Activated CD8-positive, alpha-beta T cell treated with anti-CD3 and anti-CD28 coated beads for 36 hours (primary cell): ENCODE measurements at regions not wholly inside any gene's neighbourhood (a gene's known extent, or its start where the extent isn't known, plus 50 kb on each side); places are given as distances from the start of the nearest gene placed in this dataset.
"Not testable (repeated sequence)": the region's sequence is repeated elsewhere in the genome, so short reads cannot be mapped to it uniquely, and the experiment has no call there.

Experiments
- ATAC-seq: fragments of 200-7000 bp; cut with Tn5 transposase; one replicate; pipeline ENCODE4 v1.10.0; 2021; ENCODE audit warnings: mild to moderate bottlenecking, moderate library complexity
- CTCF ChIA-PET: fragments of 350-600 bp; sonication (Branson Sonifier 250); formaldehyde crosslinking; loops from one replicate; lab custom pipeline; 2021; ENCODE audit warnings: antibody characterized with exemption; lab: Charles Lee
- POLR2A ChIA-PET: fragments of 350-600 bp; sonication (Branson Sonifier 250); formaldehyde crosslinking; loops from one replicate; lab custom pipeline; 2021; ENCODE audit warnings: antibody characterized with exemption; lab: Charles Lee
- DNase-seq: peaks from one replicate; pipeline ENCODE4 v3.0.0-alpha.2; 2020
- H3K27ac Mint-ChIP-seq: one replicate; pipeline ENCODE4 v1.8.0; 2021; ENCODE audit warnings: mild to moderate bottlenecking, mixed read lengths
- H3K27me3 Mint-ChIP-seq: one replicate; pipeline ENCODE4 v1.8.0; 2021; ENCODE audit warnings: mixed read lengths
- H3K36me3 Mint-ChIP-seq: one replicate; pipeline ENCODE4 v1.8.0; 2021; ENCODE audit warnings: low read depth, mixed read lengths
- H3K4me1 Mint-ChIP-seq: one replicate; pipeline ENCODE4 v1.8.0; 2021; ENCODE audit warnings: low read depth, mixed read lengths
- H3K4me3 Mint-ChIP-seq: one replicate; pipeline ENCODE4 v1.8.0; 2021; ENCODE audit warnings: mild to moderate bottlenecking, moderate library complexity, mixed read lengths
- H3K9me3 Mint-ChIP-seq: one replicate; pipeline ENCODE4 v1.8.0; 2021; ENCODE audit warnings: mixed read lengths
- intact Hi-C: fragments of 100-400 bp; cut with micrococcal nuclease; formaldehyde crosslinking; loops from one replicate; pipeline ENCODE4 v1.10.0; 2022
- TF ChIP-seq, protein P1 (sequence below): fragments of 200-600 bp; IDR thresholded peaks from one replicate; pipeline ENCODE4 v1.8.0; 2022; ENCODE audit warnings: antibody characterized with exemption, mild to moderate bottlenecking

DNA sequence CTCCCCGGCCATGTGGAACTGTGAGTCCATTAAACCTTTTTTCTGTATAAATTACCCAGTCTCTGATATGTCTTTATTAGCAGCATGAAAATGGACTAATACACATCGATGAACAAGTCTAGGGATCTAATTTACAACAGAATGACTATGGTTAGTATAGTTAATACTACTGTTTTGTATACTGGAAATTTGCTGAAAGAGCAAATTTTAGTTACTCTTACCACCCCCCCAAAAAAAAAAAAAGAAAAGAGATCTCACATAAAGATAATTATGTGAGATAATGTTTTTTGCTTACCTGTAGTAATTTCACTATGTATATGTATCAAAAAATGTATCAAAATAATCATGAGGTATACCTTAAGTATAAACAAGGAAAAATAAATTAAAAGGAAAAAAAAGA is 199.5 kb upstream of the GRM3 start:
- Mint-ChIP-seq H3K27ac (no peak overlapping the region), H3K27me3 (no peaks in the 10 kb centered on the region), H3K36me3 (no peaks in the 10 kb centered on the region), H3K9me3 (peaks cover 4% of the 10 kb centered on the region), H3K4me3 (no peak overlapping the region), H3K4me1 (no peaks in the 10 kb centered on the region)
- CTCF ChIA-PET, result no interaction called here
- POLR2A ChIA-PET, result no interaction called here
- TF ChIP-seq, protein P1, sequence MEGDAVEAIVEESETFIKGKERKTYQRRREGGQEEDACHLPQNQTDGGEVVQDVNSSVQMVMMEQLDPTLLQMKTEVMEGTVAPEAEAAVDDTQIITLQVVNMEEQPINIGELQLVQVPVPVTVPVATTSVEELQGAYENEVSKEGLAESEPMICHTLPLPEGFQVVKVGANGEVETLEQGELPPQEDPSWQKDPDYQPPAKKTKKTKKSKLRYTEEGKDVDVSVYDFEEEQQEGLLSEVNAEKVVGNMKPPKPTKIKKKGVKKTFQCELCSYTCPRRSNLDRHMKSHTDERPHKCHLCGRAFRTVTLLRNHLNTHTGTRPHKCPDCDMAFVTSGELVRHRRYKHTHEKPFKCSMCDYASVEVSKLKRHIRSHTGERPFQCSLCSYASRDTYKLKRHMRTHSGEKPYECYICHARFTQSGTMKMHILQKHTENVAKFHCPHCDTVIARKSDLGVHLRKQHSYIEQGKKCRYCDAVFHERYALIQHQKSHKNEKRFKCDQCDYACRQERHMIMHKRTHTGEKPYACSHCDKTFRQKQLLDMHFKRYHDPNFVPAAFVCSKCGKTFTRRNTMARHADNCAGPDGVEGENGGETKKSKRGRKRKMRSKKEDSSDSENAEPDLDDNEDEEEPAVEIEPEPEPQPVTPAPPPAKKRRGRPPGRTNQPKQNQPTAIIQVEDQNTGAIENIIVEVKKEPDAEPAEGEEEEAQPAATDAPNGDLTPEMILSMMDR, result no peak
- DNase-seq (no peak), ATAC-seq (no peak)
- intact Hi-C loops, result no loop called here

DNA sequence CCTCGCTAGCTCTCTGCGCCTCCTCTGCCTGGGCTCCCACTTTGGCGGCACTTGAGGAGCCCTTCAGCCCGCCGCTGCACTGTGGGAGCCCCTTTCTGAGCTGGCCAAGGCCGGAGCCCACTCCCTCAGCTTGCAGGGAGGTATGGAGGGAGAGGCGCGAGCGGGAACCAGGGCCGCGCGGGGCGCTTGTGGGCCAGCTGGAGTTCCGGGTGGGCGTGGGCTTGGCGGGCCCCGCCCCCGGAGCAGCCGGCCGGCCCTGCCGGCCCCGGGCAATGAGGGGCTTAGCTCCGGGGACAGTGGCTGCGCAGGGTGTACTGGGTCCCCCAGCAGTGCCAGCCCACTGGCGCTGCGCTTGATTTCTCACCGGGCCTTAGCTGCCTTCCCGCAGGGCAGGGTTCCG is 203.3 kb upstream of the GRM3 start:
- H3K4me3 Mint-ChIP-seq, result not testable (repeated sequence)

DNA sequence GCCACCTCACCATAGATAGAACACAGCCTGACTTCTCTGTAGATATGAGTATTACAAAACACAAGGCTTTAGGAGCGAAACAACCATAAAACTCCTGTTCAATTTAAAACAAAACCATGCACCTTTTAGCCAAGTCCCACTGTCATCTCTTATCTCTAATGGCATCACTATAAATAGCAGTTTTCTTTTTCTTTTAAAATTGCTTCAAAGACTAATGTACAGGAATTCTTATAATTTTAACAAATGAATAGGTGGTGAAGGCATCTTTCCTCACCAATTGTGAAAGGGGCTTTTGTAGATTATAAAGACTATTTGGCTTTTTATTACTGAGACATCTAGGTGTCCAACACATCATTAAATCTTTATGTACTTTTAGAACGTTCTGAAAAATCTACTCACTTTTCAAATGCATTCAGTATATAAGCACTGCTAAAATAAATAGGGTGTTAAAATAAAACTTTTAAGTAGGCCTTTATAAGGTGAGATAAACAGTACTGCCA is 205.7 kb upstream of the GRM3 start:
- TF ChIP-seq, protein P1, result no peak

More for the DNA sequence above, 203.3 kb upstream of the GRM3 start:
- H3K9me3 Mint-ChIP-seq, ATAC-seq, CTCF ChIA-PET, DNase-seq, H3K36me3 Mint-ChIP-seq, H3K4me1 Mint-ChIP-seq, POLR2A ChIA-PET, intact Hi-C loops, H3K27ac Mint-ChIP-seq, H3K27me3 Mint-ChIP-seq: not testable (repeated sequence)

DNA sequence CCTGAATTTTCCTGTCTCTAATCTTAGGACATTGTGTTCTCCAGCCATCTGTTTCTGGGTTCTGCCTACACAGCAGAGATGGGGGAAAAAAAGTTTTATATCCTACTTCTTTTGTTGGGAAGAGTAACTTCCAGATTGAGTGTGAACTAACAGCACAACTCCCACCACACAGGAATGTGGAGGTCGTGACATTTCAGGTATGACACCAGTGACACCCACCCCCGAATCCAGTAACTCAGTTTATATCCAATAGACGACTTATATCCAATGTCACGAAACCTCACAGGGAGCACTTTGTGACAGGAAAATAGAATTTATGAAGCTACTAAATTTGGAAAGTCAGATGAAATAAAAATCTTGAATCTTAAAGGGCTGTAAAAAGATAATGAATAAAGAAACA is 211.9 kb upstream of the GRM3 start:
- no peak overlapping the region for H3K4me3 Mint-ChIP-seq
- no peaks in the 10 kb centered on the region for H3K27me3 Mint-ChIP-seq
- POLR2A ChIA-PET, result no interaction called here
- no peaks in the 10 kb centered on the region for H3K36me3 Mint-ChIP-seq
- H3K27ac Mint-ChIP-seq, result no peak overlapping the region
- no peaks in the 10 kb centered on the region for H3K4me1 Mint-ChIP-seq
- ATAC-seq (no peak), DNase-seq (no peak)
- TF ChIP-seq, protein P1, result no peak
- CTCF ChIA-PET, result interaction anchor here (0.6 kb wide), 1 partner anchor 99 kb away, joined by 3 read pairs; no protein-coding TSS in a partner anchor
- intact Hi-C loops, result no loop called here
- H3K9me3 Mint-ChIP-seq, result no peaks in the 10 kb centered on the region

More for the DNA sequence above, 205.7 kb upstream of the GRM3 start:
- H3K4me3 Mint-ChIP-seq, result no peak overlapping the region
- H3K36me3 Mint-ChIP-seq, result no peaks in the 10 kb centered on the region
- H3K27me3 Mint-ChIP-seq, result no peaks in the 10 kb centered on the region
- no peak overlapping the region for H3K27ac Mint-ChIP-seq
- ChIA-PET POLR2A (no interaction called here), CTCF (no interaction called here)
- no peak for ATAC-seq
- intact Hi-C loops, result no loop called here
- no peaks in the 10 kb centered on the region for H3K4me1 Mint-ChIP-seq
- H3K9me3 Mint-ChIP-seq, result peaks cover 4% of the 10 kb centered on the region
- DNase-seq, result no peak

DNA sequence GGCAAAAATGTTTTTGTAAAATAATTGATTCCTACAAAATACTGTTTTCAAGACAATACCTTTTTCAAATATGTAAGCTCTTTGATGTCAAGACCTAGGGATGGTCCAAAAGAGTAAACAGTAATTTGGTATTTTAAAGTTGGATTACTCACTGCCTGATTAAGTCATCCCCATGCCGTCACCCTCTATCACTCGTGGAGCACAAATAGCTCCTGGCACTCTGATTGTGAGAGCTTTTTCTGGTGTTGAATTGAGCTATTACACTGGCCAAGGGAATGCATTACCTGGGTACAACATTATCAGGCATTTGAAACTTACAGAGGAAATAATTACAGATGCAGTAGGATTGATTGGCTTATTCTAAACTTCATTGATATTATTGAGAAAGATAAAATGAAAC is 231.9 kb upstream of the GRM3 start:
- intact Hi-C loops, result no loop called here

More for the DNA sequence above, 231.9 kb upstream of the GRM3 start:
- ChIA-PET CTCF (no interaction called here), POLR2A (no interaction called here)
- H3K27me3 Mint-ChIP-seq, result no peaks in the 10 kb centered on the region
- TF ChIP-seq, protein P1, result no peak
- ATAC-seq (no peak), DNase-seq (no peak)
- H3K4me3 Mint-ChIP-seq, result no peak overlapping the region
- no peaks in the 10 kb centered on the region for H3K4me1 Mint-ChIP-seq
- no peaks in the 10 kb centered on the region for H3K9me3 Mint-ChIP-seq
- H3K27ac Mint-ChIP-seq, result no peak overlapping the region
- H3K36me3 Mint-ChIP-seq, result no peaks in the 10 kb centered on the region
